Fibroblast of skin of scalp (primary cell): ENCODE measurements at regions not wholly inside any gene's neighbourhood (a gene's known extent, or its start where the extent isn't known, plus 50 kb on each side); places are given as distances from the start of the nearest gene placed in this dataset.
"Not testable (repeated sequence)": the region's sequence is repeated elsewhere in the genome, so short reads cannot be mapped to it uniquely, and the experiment has no call there.

Experiments
- DNase-seq: peaks from one replicate; pipeline ENCODE4 v3.0.0-alpha.2; 2013

GRCh38 chr16:29143739-29144668, 159.2 kb downstream of the LAT start:
- DNase-seq, result not testable (repeated sequence)

GRCh38 chr16:29142506-29142905, 157.7 kb downstream of the LAT start:
- not testable (repeated sequence) for DNase-seq

GRCh38 chr16:29141586-29142324, 156.9 kb downstream of the LAT start:
- DNase-seq, result no peak

DNA sequence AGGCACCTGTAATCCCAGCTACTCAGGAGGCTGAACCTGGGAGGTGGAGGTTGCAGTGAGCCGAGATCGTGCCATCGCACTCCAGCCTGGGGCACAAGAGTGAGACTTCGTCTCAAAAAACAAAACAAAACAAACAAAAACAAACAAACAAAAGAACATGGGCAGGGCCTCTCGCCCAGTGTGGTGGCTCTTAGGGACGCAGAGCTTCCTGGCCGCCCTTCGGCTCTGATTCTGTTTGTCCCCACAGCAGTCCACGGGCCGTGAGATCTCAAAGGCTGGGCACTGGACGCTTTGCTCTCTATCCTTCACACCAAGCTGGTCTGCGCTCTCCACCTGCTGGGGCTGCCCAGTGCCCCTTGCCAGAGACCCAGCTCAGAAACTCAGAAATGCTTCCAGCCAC, 156.3 kb downstream of the LAT start:
- DNase-seq, result not testable (repeated sequence)

DNA sequence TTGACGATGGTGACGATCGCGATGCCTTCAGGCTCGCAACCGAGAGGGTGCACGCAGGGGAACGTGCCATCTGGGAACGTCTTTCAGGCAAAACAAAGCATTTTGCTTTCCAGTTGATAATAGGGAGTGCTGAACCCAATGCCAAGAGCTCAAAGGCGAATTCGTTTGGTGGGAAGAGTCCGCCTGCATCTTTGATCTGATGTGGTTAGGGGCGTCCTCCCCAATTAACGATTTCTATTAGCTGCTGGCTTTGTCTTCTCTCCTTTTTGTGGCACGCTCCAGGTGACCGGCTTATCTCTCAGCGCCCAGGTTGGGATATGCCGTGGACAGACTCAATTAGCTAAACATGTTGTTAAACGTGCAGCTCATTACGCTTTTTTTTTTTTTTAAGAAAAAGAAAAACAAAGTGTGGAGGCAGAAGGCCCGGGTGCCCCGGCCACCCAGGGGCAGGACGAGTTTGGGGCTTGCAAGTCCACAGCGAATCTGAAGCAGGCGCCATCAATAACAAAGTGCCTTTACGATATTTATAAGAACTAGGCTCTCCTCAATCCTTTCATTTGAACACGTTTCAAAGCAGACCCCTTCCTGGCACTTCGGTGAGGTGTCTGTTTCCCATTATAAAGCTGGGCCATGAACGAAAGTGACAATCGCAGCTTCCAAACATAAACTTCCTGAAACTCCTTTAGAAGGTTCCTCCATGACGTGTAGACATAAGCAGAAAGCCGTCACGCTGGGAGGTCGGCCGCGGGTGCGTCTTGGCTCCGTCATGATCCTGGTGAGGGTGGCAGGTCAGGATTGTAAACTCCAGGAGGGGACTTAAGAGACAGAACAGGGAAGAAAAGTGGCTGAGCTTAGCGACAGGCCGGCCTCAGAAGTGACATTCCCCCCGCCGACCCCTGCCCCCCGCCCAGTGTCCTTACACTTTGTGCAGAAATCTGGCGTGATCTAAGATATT, 155.3 kb downstream of the LAT start:
- not testable (repeated sequence) for DNase-seq

DNA sequence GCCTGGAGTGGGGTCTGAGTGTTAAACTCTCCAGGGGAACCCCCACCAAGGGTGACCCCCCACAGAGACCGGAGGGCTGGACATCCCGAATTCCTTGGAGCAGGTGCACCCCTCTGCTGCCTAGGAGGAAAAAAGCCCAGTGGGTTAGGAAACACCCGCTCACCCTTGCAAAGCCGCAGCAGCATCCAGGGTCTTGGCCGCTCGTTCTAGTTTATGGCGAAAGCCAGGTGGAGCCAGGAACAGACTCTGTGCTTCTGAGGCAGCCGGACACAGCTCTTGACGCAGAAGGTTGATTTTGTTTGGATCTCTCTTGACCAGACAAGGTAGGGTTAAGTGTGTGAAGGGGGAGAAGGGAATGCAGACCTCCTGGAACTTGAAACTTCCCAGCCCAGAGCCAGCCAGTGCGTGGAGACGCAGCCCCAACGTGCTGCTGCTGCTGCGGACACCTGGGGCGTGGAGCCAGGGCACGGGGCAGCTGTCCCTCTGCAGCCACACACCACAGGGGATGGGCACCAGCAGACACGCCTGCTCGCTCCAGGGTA, 154.5 kb downstream of the LAT start:
- no peak for DNase-seq

DNA sequence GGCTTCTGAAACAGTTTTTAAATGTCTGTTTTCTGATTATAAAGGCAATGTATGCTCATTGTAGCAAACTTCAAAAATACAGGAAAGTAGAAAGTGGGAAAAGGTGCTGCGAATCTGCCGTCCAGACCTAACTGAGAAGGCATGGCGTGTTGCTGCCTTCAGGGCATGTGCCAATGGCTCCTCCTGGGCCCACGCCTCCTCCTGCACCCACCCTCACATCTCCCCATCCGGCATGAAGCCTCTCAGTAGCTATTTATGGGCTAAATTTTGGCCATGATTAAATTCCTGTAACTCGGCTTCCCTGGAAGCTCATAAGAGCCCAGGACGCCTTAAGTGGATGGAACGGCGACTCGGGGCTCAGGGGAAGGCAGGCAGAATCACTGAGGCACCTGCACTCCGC, 153.8 kb downstream of the LAT start:
- DNase-seq, result not testable (repeated sequence)

DNA sequence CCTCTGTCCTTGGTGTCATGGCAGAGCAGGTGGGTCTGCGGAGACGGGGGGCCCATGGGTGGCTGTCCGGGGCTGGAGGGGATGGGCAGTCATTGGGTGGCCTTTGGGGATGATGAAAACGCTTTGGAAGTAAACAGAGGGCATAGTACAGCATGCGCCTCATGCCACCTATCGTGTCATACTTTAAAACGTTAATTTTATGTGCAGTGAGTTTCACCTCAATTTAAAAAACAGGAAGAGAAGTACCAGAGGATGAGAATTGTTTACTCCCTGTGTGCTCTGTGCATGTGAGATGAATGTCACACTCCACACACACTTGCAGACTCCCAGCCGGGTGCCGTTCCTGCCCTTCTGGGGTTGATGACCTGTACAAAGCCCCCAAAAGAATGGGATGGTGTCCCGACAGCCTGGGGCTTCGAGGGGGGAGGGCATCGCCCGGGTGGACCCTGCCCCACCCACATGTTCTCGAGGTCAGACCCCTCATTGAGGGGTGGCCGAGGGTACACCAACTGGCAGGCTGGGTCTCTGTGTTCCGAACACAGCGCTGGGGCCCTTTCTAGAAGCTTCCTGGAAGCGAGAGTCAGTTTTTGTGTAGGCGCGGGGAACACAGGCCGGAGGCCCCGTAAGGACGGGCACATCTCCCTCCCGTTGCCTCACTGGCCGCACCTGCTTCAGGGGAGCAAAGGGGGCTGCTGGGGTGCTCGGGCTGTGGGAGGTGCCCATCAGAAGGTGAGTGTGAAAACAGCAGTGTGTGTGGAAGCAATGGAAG, 153.2 kb downstream of the LAT start:
- DNase-seq, result not testable (repeated sequence)

- DNase-seq, result not testable (repeated sequence)
Observed at GRCh38 chr16:29137461-29137860, 152.6 kb downstream of the LAT start.

- not testable (repeated sequence) for DNase-seq
Observed at GRCh38 chr16:29136916-29137315, 152.1 kb downstream of the LAT start.

GRCh38 chr16:29136046-29136696, 151.3 kb downstream of the LAT start:
- not testable (repeated sequence) for DNase-seq

- not testable (repeated sequence) for DNase-seq
Observed at GRCh38 chr16:29135098-29135497, 150.2 kb downstream of the LAT start.

- not testable (repeated sequence) for DNase-seq
Observed at GRCh38 chr16:29133681-29134430, 149.0 kb downstream of the LAT start.

DNA sequence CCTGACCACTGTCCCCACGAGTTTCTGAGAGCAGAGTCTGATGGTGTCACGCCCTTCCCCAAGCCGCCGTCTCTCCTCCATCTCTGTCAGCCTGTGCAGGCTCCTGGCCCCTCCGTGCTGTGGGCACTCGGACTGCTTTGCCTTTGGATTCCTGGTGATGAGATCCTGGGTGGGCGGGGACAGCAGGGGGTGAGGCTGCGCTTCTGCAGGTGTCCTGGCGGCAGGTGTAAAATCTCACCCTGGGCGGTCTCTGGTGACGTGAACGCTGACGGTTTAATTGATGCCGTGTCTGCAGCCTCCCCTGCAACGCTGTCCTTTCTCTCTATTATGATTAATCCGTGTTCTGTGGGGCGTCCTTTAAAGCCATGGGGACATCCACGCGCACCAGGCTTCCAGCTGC, 148.0 kb downstream of the LAT start:
- not testable (repeated sequence) for DNase-seq

DNA sequence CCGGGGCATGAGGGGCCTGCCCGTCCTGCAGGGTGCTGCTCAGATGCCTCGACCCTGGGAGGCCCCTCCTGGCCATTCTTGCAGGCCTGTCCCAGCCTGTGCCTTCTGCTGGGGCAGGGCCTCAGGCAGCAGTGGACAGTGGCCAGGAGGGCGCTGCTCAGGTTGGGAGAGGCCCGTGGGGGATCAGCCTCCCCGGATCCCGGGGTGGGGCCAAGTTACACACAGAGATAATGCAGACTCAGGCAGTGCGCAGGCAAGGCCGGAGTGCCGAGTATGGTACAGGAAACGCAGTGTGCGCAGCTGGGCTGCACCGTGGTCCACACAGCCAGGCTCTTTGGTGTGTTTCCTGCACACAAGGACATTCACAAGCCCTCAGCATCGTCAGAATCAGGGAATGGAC, 147.6 kb downstream of the LAT start:
- DNase-seq, result not testable (repeated sequence)

DNA sequence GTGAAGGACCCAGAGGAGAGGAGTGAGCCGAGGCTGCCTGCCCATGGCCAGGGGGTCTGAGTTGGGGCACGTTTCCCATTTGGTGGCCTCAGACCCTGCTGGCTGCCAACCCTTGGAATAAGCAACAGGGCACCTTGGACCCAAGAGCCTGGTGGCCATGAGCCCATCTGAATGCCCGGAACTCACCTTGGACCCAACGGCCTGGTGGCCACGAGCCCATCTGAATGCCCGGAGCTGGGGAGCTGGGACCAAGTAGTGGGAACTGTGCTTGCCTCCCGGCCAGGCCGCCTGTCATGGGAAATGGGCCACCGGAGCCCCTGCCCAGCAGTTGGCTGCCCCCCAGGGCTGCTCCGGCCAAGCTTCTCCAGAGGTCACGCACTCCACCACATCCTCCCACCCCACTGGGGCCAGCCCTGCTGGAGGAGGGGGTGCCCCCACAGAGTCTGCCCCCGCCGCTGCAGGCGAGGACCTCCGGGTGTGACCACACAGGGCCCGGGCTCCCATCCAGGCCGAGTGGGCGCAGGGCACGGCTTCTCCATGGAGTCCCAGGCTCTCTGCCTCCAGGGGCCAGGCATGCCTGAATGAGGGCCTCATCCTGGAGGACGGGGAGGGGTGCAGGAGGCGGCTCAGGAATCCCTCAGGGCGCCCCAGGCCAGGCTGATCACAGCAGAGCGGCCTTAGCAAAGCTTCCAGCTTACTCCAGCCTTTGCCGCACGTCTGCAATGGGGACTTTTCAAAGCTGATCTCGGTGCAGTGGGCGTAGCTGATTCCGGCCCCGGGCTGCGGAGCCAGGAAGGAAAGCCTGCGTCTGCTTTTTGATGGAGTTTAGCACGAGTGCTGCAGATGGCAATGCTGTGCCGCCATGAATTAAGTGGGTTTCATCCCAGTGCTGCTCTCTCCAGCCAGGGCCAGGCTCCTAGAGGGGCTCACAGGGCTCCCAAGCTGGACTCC, 146.3 kb downstream of the LAT start:
- peak; percentile 36 for DNase-seq

DNA sequence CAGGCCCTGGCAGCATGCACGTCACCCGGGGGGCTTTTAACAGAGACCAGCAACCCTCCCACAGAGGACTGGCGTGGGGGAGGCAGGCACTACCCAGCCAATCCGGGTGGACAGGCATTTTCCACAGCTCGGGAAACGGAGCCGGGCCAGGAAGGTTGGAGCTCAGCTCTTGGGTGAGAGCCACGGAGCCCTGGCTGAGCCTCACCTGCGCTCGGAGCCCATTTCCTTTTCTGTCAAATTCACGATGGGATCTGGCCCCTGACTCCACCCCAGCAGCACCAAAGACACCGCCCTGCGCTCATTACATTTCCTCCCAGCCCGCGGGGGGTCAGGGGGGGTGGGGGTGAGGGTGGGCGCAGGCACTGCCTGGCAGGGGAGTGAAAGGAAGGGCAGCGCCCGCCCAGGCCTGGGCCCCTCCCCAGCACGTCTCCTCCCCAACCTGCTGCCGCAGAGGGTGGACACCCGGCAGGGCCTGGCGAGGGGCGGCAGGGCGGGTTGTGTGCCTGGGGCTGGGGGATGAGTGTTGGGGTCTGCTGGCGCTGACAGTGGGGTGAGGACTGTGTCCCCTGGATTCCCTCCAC, 145.4 kb downstream of the LAT start:
- not testable (repeated sequence) for DNase-seq

GRCh38 chr16:29129458-29130038, 144.7 kb downstream of the LAT start:
- not testable (repeated sequence) for DNase-seq
